ENCODE measurements at regions not wholly inside any gene's neighbourhood (a gene's known extent, or its start where the extent isn't known, plus 50 kb on each side); places are given as distances from the start of the nearest gene placed in this dataset.
"Not testable (repeated sequence)": the region's sequence is repeated elsewhere in the genome, so short reads cannot be mapped to it uniquely, and the experiment has no call there.

GRCh38 chr1:112114540-112114939 lies 125.1 kb upstream of the KCND3 start:
- CTCF ChIA-PET, result no interaction called here
- Mint-ChIP-seq H3K27me3 (peaks cover 59% of the 10 kb centered on the region), H3K4me3 (no peak overlapping the region)

GRCh38 chr1:112126598-112126997 lies 137.1 kb upstream of the KCND3 start:
- H3K27ac Mint-ChIP-seq, result no peak overlapping the region
- DNase-seq (no peak), ATAC-seq (ENCODE audit: low read depth) (no peak)
- ChIA-PET POLR2A (no interaction called here), CTCF (no interaction called here)
- no CpG with 5 or more reads among the region's 2 CpGs for WGBS (ENCODE audit: insufficient coverage)
- no peak overlapping the region for H3K27ac ChIP-seq (ENCODE audit: low read length in 2 of 2)
- H3K4me3 Mint-ChIP-seq, result no peak overlapping the region
- no peaks in the 10 kb centered on the region for H3K4me1 Mint-ChIP-seq
- H3K27me3 ChIP-seq (replicated peaks in 1 of 4; ENCODE audit: control extremely low read depth in 1 of 4, control insufficient read depth in 3 of 4, insufficient read depth in 4 of 4, low read length in 3 of 4), result no peaks in the 10 kb centered on the region
- no peaks in the 10 kb centered on the region for H3K4me1 ChIP-seq (ENCODE audit: control insufficient read depth in 2 of 2, insufficient read depth in 2 of 2, low read length in 2 of 2)
- no peak for TF ChIP-seq EZH2 (IDR thresholded peaks at IDR 0.05; ENCODE audit: borderline replicate concordance, insufficient read depth, low read depth, low read length, poor library complexity, severe bottlenecking)
- TF ChIP-seq CTCF (IDR thresholded peaks at IDR 0.05), result no peak
- H3K9ac ChIP-seq (ENCODE audit: low read length), result no peak overlapping the region
- no peaks in the 10 kb centered on the region for H3K36me3 ChIP-seq (replicated peaks in 1 of 2; ENCODE audit: control extremely low read depth in 1 of 2, control insufficient read depth in 1 of 2, extremely low read depth in 1 of 2, insufficient read depth in 2 of 2, low read length in 1 of 2)
- no peaks in the 10 kb centered on the region for H3K79me2 ChIP-seq (ENCODE audit: control insufficient read depth, insufficient read depth, low read length)
- H3K4me2 ChIP-seq (replicated peaks; ENCODE audit: low read depth, low read length, poor library complexity, severe bottlenecking), result no peak overlapping the region
- H2AFZ ChIP-seq (ENCODE audit: insufficient read depth, low read depth, low read length, poor library complexity, severe bottlenecking), result no peak overlapping the region
- peaks cover 0 to 3% (median 0%) of the 10 kb centered on the region in 3 donors for H3K9me3 ChIP-seq (ENCODE audit: control extremely low read depth in 1 of 3, control insufficient read depth in 2 of 3, insufficient read depth in 1 of 3, low read length in 2 of 3)
- H3K9me3 Mint-ChIP-seq (ENCODE audit: insufficient read depth), result no peaks in the 10 kb centered on the region
- peaks cover 9% of the 10 kb centered on the region for H3K27me3 Mint-ChIP-seq
- H3K4me3 ChIP-seq (ENCODE audit: control extremely low read depth in 1 of 5, extremely low read depth in 1 of 5, insufficient read depth in 1 of 5, low read depth in 2 of 5, low read length in 4 of 5), result no peak overlapping the region
- intact Hi-C loops (cut with micrococcal nuclease), result no loop called here
- H4K20me1 ChIP-seq (ENCODE audit: control insufficient read depth, insufficient read depth, low read length, poor library complexity, severe bottlenecking), result no peaks in the 10 kb centered on the region

More at GRCh38 chr1:112114540-112114939, 125.1 kb upstream of the KCND3 start:
- DNase-seq (no peak), ATAC-seq (ENCODE audit: low read depth) (no peak)
- Histone ChIP-seq H3K27me3 (replicated peaks in 1 of 4; ENCODE audit: control extremely low read depth in 1 of 4, control insufficient read depth in 3 of 4, insufficient read depth in 4 of 4, low read length in 3 of 4) (peaks cover 0 to 10% (median 0%) of the 10 kb centered on the region in 4 experiments), H3K4me3 (ENCODE audit: control extremely low read depth in 1 of 5, extremely low read depth in 1 of 5, insufficient read depth in 1 of 5, low read depth in 2 of 5, low read length in 4 of 5) (no peak overlapping the region), H2AFZ (ENCODE audit: insufficient read depth, low read depth, low read length, poor library complexity, severe bottlenecking) (no peak overlapping the region), H3K4me1 (ENCODE audit: control insufficient read depth in 2 of 2, insufficient read depth in 2 of 2, low read length in 2 of 2) (no peaks in the 10 kb centered on the region), H3K79me2 (ENCODE audit: control insufficient read depth, insufficient read depth, low read length) (no peaks in the 10 kb centered on the region), H3K9ac (ENCODE audit: low read length) (no peak overlapping the region), H3K9me3 (ENCODE audit: control extremely low read depth in 1 of 3, control insufficient read depth in 2 of 3, insufficient read depth in 1 of 3, low read length in 2 of 3) (no peaks in the 10 kb centered on the region), H4K20me1 (ENCODE audit: control insufficient read depth, insufficient read depth, low read length, poor library complexity, severe bottlenecking) (no peaks in the 10 kb centered on the region), H3K4me2 (replicated peaks; ENCODE audit: low read depth, low read length, poor library complexity, severe bottlenecking) (no peak overlapping the region), H3K36me3 (replicated peaks in 1 of 2; ENCODE audit: control extremely low read depth in 1 of 2, control insufficient read depth in 1 of 2, extremely low read depth in 1 of 2, insufficient read depth in 2 of 2, low read length in 1 of 2) (no peaks in the 10 kb centered on the region), H3K27ac (ENCODE audit: low read length in 2 of 2) (no peak overlapping the region)
- Mint-ChIP-seq H3K4me1 (no peaks in the 10 kb centered on the region), H3K27ac (no peak overlapping the region), H3K9me3 (ENCODE audit: insufficient read depth) (no peaks in the 10 kb centered on the region)
- intact Hi-C loops (cut with micrococcal nuclease), result no loop called here
- POLR2A ChIA-PET, result no interaction called here
- TF ChIP-seq CTCF (IDR thresholded peaks at IDR 0.05) (no peak), EZH2 (IDR thresholded peaks at IDR 0.05; ENCODE audit: borderline replicate concordance, insufficient read depth, low read depth, low read length, poor library complexity, severe bottlenecking) (no peak)
- WGBS (ENCODE audit: insufficient coverage), result no CpG with 5 or more reads among the region's 1 CpG

- H3K27me3 ChIP-seq (replicated peaks in 1 of 4; ENCODE audit: control extremely low read depth in 1 of 4, control insufficient read depth in 3 of 4, insufficient read depth in 4 of 4, low read length in 3 of 4); H4K20me1 ChIP-seq (ENCODE audit: control insufficient read depth, insufficient read depth, low read length, poor library complexity, severe bottlenecking); CTCF ChIA-PET; H2AFZ ChIP-seq (ENCODE audit: insufficient read depth, low read depth, low read length, poor library complexity, severe bottlenecking); H3K9ac ChIP-seq (ENCODE audit: low read length); intact Hi-C loops (cut with micrococcal nuclease); H3K9me3 ChIP-seq (ENCODE audit: control extremely low read depth in 1 of 3, control insufficient read depth in 2 of 3, insufficient read depth in 1 of 3, low read length in 2 of 3); DNase-seq; POLR2A ChIA-PET; H3K4me2 ChIP-seq (replicated peaks; ENCODE audit: low read depth, low read length, poor library complexity, severe bottlenecking); H3K4me3 ChIP-seq (ENCODE audit: control extremely low read depth in 1 of 5, extremely low read depth in 1 of 5, insufficient read depth in 1 of 5, low read depth in 2 of 5, low read length in 4 of 5); H3K36me3 ChIP-seq (replicated peaks in 1 of 2; ENCODE audit: control extremely low read depth in 1 of 2, control insufficient read depth in 1 of 2, extremely low read depth in 1 of 2, insufficient read depth in 2 of 2, low read length in 1 of 2); H3K4me3 Mint-ChIP-seq; H3K27ac ChIP-seq (ENCODE audit: low read length in 2 of 2); H3K9me3 Mint-ChIP-seq (ENCODE audit: insufficient read depth); H3K79me2 ChIP-seq (ENCODE audit: control insufficient read depth, insufficient read depth, low read length); H3K4me1 ChIP-seq (ENCODE audit: control insufficient read depth in 2 of 2, insufficient read depth in 2 of 2, low read length in 2 of 2); H3K4me1 Mint-ChIP-seq; H3K27ac Mint-ChIP-seq; ATAC-seq (ENCODE audit: low read depth): not testable (repeated sequence)
- no CpG with 5 or more reads among the region's 2 CpGs for WGBS (ENCODE audit: insufficient coverage)
- H3K27me3 Mint-ChIP-seq, result peaks cover 10% of the 10 kb centered on the region
Measured at GRCh38 chr1:112127606-112128005, 138.1 kb upstream of the KCND3 start.
